ENCODE measurements at regions not wholly inside any gene's neighbourhood (a gene's known extent, or its start where the extent isn't known, plus 50 kb on each side); places are given as distances from the start of the nearest gene placed in this dataset.

DNA sequence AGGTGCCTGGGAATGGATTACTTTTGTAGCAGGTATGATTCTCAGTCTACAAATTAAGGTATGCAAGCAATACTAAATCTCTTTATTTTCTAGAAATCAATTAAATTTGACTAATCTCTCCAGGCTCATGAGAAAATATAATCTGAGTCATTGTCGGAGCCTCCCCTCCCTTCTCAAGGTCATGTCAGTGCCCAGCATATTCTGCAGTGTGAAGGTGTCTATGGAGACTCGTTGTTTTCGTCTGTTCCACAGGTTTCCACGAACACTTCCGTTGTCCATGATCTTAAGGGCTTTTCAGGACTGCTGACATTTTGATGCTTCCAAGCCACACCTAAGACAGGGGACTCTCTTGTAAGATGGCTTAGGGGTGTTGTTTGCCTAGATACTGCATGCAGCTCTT, 56.6 kb upstream of the SCOC start:
- DNase-seq, result no peak

- no peak for DNase-seq
Measured at GRCh38 chr4:140315970-140316369, 57.5 kb upstream of the SCOC start.

GRCh38 chr4:140315438-140315837, 58.0 kb upstream of the SCOC start:
- DNase-seq, result no peak

DNA sequence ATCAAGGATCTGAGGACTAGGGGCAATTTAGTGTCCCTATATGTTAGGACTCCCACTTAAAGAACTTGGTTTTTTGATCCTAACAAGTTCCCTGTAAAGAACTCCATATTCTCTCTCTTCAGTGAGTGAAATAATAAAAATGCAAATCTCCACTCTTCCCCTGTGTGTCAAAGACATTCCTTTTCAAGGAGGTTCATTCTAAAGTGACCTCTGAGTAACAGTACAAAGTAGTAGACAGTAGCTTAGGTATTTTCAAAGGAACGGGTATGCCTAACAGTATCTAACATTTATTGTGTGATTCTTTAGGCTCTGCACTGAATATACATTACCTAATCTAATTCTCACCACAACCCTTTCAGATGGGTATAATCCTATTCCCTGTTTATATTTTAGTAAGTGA, 58.4 kb upstream of the SCOC start:
- no peak for DNase-seq

GRCh38 chr4:140312100-140312499, 61.3 kb upstream of the SCOC start:
- no peak for DNase-seq

- DNase-seq, result no peak
Measured at GRCh38 chr4:140311257-140311835, 62.1 kb upstream of the SCOC start.

DNA sequence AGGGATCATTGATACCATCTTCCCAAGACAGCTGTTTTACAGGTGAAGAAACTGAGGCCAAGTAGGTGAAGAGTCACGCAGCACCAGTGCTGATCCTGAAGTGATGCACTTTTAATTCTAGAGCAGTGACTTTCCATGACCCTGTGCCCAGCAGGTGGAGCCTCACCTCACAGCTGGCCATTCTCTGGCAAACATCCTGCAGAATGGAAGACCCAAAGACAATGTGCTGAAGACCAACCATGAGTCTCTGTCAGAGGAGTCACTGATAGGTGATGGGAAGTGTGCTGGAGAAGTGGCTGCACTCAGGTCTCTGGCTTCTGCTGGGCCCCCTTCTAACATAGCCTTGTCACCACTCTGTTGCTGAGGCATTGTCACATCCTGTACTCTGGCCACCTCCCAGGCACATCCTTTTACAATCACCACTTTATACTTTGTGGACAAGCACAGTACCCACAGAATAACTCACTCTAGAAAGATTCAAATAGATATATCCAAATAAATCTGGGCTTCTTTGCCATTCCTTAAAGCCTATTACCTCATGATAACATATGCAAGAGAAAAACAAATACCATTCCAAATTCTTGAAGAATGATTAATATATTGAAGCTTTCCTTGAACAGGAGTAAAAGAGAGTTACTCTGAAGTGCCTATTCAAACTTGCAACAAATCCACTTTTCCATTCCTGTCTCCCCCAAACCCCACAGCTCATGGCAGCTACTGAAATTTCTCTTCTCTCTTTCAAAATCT, 64.1 kb upstream of the SCOC start:
- no peak for DNase-seq

GRCh38 chr4:140308366-140309123, 64.9 kb upstream of the SCOC start:
- DNase-seq, result peak; percentile 11

GRCh38 chr4:140305053-140305452, 68.4 kb upstream of the SCOC start:
- DNase-seq, result no peak

GRCh38 chr4:140304346-140304745, 69.1 kb upstream of the SCOC start:
- DNase-seq, result no peak

GRCh38 chr4:140302151-140302859, 71.1 kb upstream of the SCOC start:
- no peak for DNase-seq

DNA sequence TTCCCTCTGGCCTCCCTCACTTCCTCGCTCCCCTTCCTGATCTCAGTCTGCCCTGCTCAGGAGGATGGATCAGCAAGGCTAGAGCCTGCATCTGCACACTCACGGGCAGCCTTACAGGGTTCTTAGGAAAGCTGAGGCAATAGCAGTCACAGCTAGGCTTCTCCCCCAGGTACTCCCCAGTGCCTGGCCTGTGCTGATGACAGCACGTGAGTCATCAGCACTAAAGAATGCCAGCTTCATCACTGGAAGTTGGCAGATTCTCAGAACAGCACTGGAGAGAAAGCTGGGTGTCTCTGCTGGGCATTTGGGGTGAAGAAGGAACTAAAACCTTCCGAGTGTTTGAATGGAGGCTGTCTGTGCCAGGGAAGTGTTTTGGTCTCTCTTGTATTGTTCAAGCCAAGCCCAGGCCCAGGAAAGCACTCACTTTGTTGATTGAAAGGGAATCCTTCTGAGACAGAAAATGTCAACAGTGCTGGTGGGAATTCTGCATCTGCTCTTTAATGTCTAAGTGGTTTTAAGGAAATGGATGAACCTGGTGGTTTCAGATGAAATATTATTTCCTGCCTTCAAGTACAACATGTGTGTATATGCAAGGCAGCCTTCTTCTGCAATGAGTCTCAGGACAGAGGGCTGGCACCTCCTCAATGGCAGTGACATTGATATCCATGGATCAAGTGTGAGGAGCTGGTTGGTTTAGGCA, 73.0 kb upstream of the SCOC start:
- DNase-seq, result no peak

GRCh38 chr4:140298001-140298400, 75.4 kb upstream of the SCOC start:
- DNase-seq, result no peak

DNA sequence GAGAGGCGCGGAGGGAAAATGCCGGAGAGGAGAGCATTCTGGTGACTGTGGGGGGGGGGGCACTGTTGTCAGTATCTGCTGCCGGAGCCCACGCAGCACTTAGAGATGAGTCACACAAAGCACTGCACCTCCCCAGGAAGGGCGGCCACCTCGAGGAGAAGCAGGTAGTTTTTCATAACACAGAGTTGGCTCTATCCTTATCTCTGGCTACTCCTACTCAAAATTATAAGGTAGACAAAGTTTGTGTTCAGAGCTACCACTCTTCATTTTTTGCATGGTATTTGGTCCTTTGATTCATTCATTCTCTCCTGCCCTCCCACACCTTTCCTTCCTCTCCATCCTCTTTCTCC, 76.2 kb upstream of the SCOC start:
- no peak for DNase-seq

DNA sequence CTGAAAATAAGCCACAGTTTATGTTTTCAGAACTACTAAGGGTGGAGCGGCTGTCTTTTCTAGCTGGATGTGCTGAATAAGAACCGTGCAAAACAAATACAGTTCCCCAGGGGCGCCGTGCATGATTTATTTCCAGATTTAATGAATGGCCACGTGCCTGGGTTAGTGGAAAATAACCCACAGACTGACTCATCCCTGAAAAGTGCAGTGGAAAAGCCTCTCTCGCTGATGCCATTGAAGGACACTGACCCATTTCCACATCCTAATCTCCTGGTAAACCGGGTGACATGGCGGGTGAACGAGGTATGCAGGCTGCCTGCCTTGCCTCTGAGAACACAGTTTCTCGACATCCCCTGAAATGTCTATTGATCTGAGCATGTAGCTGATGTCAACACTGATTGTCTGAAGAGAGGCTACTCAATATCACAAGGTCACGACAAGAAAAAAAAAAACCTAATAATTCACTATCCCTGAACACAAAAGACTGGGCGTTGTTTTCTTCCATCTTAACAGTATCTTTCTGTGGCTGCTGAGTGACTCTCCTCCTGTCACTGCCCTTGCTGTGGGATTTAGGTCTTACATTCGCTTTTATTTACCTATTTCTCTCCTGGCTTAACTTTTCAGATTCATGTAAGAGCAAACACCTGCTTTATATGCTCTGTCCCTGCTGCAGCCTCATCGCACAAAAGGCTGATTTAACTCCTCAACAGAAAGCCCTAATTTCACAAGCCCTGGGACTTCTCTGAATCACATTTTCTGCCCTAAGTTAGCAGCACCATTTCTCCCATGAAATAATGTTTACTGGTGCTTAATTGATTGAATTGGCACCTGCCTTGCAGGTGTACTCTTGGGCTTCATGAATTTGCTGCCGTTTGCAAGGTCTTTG, 76.9 kb upstream of the SCOC start:
- peak; percentile 42 for DNase-seq

DNA sequence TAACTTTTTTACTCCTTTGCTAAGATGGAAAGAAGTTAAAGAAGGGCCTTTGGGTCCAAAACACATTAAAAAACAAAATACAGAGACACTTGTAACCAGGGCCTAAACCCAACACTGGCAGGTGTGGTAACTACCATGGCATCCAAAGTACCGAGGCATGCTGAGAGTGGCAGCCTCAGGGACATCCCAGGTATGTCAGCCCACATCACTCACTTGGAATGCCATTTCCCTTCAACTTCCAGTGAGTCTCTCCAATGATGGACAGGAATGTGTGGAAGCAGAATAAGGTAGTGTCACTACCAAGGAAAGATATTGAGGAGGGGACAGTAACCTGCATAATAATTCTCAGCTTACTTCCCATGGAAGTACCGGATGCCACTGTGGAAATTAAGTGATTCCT, 79.5 kb upstream of the SCOC start:
- DNase-seq, result no peak

GRCh38 chr4:140291259-140291658, 82.2 kb upstream of the SCOC start:
- no peak for DNase-seq

DNA sequence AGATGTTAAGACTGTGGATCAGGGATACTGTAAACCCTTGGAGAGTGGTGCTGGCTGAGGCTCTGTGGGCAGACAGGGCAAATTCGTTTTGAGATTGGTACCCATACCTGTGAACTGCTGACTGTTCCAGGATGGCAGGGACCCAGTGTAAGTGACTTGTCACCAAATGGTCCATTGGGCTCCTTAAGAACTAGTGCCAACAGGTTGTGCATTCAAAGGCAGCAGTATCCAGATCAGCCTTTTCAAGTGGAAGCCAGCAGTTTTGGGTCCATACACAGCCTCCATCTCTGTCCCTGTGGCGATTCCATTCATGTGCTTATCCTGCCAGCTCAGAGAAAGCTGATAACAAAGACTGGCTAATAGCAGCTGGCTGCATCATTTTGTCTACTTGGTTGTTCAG, 84.0 kb upstream of the SCOC start:
- no peak for DNase-seq

DNA sequence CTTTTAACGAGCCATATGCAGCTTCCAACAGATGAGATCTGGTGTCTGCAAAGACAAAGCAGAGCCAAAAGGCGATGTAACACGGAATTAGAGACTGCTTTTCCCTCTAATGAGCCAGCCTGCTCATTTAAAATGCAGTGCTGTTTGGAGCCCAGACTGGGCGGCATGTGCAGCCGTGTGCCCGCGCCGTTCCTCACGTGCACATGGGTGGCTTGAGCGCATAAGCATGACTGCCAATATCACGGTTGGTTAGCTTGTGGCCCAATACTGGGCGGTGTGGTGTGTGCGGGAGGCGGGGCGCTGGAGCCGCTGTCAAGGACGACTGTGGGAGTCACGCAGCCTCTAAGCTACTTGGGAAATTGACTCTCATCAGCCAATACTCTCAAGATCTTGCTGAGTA, 87.0 kb upstream of the SCOC start:
- DNase-seq, result no peak

DNA sequence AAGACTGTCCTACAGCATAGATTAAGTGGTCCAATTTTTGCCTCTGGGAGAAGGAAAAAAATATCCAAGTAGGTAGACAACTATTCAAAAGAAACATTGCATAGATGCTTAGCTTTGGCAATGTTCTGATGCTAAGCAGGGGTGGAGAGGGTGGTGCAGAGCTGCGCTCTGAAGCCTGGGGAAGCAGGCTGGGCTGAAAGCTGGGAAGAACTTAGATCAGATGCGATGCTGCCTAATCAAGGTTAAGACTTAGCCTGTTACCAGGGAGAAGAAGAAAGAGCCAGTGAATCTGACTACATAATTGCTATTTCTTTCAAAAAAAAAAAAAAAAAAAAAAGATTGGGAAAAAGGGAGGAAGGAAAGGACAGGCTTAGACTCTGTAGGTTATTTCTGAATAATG, 89.0 kb upstream of the SCOC start:
- no peak for DNase-seq

- no peak for DNase-seq
Measured at GRCh38 chr4:140281828-140282552, 91.5 kb upstream of the SCOC start.
